Inflammatory macrophage treated with lipopolysaccharide for 4 hours (primary cell): ENCODE measurements at regions not wholly inside any gene's neighbourhood (a gene's known extent, or its start where the extent isn't known, plus 50 kb on each side); places are given as distances from the start of the nearest gene placed in this dataset.
"Not testable (repeated sequence)": the region's sequence is repeated elsewhere in the genome, so short reads cannot be mapped to it uniquely, and the experiment has no call there.

Experiments used
- DNase-seq: peaks from one replicate; pipeline ENCODE4 v3.0.0-alpha.2; 2020

DNA sequence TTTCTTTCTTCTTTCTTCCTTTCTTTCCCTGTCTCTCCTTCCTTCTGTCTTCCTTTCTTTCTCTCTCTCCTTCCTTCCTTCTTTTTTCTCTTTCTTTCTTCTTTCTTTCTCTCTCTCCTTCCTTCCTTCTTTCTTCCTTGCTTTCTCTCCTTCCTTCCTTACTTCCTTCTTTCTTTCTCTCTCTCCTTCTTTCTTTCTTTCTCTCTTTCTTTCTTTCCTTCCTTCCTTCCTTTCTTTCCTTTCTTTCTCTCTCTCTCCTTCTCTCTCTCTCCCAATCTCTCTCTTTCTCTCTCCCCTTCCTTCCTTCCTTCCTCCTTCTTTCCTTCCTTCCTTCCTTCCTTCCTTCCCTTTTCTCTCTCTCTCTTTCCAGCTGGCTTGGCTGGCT, 2806.6 kb downstream of the RPIA start:
- DNase-seq, result not testable (repeated sequence)

DNA sequence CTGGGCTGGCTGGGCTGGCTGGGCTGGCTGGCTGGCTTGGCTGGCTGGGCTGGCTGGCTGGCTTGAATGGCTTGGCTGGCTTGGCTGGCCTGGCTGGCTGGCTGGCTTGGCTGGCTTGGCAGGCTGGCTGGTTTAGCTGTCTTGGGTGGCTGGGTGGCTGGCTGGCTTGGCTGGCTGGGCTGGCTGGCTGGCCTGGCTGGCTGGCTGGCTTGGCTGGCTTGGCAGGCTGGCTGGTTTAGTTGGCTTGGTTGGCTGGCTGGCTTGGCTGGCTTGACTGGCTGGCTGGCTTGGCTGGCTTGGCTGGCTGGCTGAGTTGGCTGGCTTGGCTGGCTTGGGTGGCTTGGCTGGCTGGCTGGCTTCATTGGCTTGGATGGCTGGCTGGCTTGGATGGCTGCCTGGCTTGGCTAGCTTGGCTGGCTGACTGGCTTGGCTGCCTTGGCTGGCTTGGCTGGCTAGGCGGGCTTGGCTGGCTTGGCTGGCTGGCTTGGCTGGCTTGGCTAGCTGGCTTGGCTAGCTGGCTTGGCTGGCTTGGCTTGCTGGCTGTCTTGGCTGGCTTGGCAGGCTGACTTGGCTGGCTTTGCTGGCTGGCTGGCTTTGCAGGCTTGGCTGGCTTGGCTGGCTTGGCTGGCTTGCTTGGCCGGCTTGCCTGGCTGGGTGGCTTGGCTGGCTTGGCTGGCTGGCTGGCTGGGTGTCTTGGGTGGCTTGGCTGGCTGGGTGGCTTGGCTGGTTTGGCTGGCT, 2807.2 kb downstream of the RPIA start:
- DNase-seq, result not testable (repeated sequence)

DNA sequence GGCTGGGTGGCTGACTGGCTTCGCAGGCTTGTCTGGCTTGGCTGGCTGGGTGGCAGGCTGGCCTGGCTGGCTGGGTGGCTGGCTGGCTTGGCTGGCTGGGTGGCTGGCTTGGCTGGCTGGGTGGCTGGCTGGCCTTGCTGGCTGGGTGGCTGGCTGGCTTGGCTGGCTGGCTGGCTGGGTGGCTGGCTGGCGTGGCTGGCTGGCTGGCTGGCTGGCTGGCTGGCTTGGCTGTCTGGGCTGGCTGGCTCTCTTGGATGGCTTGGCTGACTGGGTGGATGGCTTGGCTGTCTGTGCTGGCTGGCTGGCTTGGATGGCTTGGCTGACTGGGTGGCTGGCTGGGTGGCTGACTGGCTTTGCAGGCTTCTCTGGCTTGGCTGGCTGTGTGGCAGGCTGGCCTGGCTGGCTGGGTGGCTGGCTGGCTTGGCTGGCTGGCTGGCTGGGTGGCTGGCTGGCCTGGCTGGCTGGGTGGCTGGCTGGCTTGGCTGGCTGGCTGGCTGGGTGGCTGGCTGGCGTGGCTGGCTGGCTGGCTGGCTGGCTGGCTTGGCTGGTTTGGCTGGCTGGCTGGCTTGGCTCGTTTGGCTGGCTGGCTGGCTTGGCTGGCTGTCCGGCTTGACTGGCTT, 2808.1 kb downstream of the RPIA start:
- DNase-seq, result not testable (repeated sequence)

DNA sequence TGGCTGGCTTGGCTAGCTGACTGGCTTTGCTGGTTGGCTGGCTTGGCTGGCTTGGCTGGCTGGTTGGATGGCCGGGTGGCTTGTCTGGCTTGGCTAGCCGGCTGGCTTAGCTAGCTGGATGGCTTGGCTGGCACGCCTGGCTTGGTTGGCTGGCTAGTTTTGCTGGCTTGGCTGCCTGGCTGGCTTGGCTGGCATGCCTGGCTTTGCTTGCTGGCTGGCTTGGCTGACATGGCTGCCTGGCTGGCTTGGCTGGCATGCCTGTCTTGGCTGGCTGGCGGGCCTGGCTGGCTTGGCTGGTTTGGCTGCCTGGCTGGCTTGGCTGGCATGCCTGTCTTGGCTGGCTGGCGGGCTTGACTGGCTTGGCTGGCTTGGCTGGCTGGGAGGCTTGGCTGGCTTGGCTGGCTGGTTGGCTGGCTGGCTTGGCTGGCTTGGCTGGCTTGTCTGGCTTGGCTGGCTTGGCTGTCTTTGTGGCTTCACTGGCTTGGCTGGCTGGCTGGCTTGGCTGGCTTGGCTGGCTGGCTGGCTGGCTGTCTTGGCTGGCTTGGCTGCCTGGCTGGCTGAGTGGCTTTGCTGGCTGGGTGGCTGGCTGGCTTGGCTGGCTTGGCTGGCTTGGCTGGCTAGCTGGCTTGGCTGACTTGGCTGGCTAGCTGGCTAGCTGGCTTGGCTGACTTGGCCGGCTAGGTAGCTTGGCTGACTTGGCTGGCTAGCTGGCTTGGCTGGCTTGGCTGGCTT, 2808.9 kb downstream of the RPIA start:
- not testable (repeated sequence) for DNase-seq

DNA sequence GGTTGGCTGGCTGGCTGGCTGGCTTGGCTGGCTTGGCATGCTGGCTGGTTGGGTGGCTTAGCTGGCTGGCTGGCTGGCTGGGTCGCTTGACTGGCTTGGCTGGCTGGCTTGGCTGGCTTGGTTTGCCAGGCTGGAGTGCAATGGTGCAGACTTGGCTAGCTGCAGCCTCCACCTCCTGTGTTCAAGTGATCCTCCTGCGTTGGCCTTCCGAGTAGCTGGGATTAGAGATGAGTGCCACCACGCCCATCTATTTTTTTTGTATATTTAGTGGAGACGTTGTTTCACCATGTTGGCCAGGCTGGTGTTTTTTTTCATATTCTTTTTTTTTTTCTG, 2809.5 kb downstream of the RPIA start:
- DNase-seq, result not testable (repeated sequence)

DNA sequence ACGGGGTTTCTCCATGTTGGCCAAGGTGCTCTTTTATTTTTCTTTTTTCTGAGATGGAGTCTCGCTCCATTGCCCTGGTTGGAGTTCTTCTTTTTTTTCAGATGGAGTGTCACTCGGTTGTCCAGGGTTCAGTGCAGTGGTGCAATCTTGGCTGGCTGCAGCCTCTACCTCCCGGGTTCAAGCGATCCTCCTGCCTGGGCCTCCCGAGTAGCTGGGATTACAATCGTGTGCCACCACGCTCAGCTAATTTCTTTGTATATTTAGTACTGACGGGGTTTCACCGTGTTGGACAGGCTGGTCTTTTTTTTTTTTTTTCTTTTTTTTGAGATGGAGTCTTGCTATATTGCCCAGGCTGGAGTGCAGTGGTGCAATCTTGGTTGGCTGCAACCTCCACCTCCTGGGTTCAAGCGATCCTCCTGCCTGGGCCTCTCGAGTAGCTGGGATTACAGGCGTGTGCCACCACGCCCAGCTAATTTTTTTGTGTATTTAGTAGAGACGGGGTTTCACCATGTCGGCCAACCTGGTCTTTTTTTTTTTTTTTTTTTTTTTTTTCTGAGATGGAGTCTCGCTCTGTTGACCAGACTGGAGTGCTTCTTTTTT, 2810.1 kb downstream of the RPIA start:
- not testable (repeated sequence) for DNase-seq

DNA sequence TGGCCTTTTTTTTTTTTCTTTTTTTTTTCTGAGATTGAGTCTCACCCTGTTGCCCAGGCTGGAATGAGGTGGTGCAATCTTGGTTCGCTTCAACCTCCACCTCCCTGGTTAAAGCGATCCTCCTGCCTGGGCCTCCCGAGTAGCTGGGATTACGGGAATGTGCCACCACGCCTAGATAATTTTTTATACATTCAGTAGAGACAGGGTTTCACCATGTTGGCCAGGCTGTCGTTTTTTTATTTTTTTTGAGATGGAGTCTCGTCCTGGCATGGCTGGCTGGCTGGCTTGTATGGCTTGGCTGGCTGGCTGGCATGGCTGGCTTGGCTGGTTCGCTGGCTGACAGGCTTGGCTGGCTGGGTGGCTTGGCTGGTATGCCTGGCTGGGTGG, 2812.1 kb downstream of the RPIA start:
- DNase-seq, result not testable (repeated sequence)

DNA sequence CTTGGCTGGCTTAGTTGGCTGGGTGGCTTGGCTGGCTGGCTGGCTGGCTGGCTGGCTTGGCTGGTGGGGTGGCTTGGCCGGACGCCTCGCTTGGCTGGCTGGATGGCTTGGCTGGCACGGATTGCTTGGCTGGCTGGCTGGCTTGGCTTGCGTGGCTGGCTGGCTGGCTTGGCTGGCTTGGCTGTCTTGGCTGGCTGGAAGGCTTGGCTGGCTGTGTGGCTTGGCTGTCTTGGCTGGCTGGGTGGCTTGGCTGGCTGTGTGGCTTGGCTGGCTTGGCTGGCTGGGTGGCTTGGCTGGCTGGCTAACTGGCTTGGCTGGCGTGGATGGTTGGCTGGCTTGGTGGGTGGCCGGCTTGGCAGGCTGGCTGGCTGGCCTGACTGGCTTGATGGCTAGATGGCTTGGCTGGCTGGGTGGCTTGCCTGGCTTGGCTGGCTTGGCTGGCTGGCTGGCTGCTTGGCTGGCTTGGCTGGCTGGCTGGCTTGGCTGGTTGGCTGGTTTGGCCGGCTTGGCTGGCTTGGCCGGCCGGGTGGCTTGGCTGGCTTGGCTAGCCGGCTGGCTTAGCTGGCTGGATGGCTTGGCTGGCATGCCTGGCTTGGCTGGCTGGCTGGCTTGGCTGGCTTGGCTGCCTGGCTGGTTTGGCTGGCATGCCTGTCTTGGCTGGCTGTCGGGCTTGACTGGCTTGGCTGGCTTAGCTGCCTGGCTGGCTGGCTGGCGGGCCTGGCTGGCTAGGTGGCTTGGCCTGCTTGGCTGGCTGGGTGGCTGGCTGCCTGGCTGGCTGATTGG, 2812.7 kb downstream of the RPIA start:
- not testable (repeated sequence) for DNase-seq

DNA sequence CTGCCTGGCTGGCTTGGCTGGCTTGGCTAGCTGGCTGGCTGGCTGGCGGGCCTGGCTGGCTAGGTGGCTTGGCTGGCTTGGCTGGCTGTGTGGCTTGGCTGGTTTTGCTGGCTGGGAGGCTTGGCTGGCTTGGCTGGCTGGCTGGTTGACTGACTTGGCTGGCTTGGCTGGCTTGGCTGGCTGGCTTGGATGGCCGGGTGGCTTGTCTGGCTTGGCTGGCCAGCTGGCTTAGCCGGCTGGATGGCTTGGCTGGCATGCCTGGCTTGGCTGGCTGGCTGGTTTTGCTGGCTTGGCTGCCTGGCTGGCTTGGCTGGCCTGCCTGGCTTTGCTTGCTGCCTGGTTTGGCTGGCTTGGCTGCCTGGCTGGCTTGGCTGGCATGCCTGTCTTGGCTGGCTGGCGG, 2817.3 kb downstream of the RPIA start:
- not testable (repeated sequence) for DNase-seq

DNA sequence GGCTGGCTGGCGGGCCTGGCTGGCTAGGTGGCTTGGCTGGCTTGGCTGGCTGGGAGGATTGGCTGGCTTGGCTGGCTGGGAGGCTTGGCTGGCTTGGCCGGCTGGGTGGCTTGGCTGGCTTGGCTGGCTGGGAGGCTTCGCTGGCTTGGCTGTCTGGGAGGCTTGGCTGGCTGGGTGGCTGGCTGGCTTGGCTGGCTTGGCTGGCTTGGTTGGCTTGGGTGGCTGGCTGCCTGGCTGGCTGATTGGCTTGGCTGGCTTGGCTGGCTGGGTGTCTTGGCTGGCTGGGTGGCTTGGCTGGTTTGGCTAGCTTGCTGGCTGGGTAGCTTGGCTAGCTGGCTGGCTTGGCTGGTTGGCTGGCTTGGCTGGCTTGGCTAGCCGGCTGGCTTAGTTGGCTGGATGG, 2817.8 kb downstream of the RPIA start:
- not testable (repeated sequence) for DNase-seq

DNA sequence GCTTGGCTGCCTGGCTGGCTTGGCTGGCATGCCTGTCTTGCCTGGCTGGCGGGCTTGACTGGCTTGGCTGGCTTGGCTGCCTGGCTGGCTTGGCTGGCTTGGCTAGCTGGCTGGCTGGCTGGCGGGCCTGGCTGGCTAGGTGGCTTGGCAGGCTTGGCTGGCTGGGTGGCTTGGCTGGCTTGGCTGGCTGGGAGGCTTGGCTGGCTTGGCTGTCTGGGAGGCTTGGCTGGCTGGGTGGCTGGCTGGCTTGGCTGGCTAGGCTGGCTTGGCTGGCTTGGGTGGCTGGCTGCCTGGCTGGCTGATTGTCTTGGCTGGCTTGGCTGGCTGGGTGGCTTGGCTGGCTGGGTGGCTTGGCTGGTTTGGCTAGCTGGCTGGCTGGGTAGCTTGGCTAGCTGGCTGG, 2819.7 kb downstream of the RPIA start:
- DNase-seq, result not testable (repeated sequence)

DNA sequence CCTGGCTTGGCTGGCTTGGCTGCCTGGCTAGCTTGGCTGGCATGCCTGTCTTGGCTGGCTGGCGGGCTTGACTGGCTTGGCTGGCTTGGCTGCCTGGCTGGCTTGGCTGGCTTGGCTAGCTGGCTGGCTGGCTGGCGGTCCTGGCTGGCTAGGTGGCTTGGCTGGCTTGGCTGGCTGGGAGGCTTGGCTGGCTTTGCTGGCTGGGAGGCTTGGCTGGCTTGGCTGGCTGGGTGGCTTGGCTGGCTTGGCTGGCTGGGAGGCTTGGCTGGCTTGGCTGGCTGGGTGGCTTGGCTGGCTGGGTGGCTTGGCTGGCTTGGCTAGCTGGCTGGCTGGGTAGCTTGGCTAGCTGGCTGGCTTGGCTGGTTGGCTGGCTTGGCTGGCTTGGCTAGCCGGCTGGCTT, 2824.5 kb downstream of the RPIA start:
- not testable (repeated sequence) for DNase-seq

DNA sequence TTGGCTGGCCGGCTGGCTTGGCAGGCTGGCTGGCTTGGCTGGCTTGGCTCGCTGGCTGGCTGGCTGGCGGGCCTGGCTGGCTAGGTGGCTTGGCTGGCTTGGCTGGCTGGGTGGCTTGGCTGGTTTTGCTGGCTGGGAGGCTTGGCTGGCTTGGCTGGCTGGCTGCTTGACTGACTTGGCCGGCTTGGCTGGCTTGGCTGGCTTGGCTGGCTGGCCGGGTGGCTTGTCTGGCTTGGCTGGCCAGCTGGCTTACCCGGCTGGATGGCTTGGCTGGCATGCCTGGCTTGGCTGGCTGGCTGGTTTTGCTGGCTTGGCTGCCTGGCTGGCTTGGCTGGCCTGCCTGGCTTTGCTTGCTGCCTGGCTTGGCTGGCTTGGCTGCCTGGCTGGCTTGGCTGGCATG, 2825.2 kb downstream of the RPIA start:
- not testable (repeated sequence) for DNase-seq

DNA sequence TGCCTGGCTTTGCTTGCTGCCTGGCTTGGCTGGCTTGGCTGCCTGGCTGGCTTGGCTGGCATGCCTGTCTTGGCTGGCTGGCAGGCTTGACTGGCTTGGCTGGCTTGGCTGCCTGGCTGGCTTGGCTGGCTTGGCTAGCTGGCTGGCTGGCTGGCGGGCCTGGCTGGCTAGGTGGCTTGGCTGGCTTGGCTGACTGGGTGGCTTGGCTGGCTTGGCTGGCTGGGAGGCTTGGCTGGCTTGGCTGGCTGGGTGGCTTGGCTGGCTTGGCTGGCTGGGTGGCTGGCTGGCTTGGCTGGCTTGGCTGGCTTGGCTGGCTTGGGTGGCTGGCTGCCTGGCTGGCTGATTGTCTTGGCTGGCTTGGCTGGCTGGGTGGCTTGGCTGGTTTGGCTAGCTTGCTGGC, 2826.4 kb downstream of the RPIA start:
- DNase-seq, result not testable (repeated sequence)

DNA sequence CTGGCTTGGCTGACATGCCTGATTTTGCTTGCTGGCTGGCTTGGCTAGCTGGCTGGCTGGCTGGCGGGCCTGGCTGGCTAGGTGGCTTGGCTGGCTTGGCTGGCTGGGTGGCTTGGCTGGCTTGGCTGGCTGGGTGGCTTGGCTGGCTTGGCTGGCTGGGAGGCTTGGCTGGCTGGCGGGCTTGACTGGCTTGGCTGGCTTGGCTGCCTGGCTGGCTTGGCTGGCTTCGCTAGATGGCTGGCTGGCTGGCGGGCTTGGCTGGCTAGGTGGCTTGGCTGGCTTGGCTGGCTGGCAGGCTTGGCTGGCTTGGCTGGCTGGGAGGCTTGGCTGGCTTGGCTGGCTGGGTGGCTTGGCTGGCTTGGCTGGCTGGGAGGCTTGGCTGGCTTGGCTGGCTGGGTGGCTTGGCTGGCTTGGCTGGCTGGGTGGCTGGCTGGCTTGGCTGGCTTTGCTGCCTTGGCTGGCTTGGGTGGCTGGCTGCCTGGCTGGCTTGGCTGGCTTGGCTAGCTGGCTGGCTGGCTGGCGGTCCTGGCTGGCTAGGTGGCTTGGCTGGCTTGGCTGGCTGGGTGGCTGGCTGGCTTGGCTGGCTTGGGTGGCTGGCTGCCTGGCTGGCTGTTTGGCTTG, 2827.0 kb downstream of the RPIA start:
- DNase-seq, result not testable (repeated sequence)

DNA sequence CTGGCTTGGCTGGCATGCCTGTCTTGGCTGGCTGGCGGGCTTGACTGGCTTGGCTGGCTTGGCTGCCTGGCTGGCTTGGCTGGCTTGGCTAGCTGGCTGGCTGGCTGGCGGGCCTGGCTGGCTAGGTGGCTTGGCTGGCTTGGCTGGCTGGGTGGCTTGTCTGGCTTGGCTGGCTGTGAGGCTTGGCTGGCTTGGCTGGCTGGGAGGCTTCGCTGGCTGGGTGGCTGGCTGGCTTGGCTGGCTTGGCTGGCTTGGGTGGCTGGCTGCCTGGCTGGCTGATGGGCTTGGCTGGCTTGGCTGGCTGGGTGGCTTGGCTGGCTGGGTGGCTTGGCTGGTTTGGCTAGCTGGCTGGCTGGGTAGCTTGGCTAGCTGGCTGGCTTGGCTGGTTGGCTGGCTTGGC, 2827.9 kb downstream of the RPIA start:
- DNase-seq, result not testable (repeated sequence)

DNA sequence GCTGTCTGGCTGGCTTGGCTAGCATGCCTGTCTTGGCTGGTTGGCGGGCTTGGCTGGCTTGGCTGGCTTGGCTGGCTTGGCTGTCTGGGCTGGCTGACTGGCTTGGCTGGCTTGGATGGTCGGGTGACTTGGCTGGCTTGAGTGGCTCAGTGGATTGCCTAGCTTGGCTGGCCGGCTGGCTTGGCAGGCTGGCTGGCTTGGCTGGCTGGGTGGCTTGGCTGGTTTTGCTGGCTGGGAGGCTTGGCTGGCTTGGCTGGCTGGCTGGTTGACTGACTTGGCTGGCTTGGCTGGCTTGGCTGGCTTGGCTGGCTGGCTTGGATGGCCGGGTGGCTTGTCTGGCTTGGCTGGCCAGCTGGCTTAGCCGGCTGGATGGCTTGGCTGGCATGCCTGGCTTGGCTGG, 2828.4 kb downstream of the RPIA start:
- DNase-seq, result not testable (repeated sequence)

DNA sequence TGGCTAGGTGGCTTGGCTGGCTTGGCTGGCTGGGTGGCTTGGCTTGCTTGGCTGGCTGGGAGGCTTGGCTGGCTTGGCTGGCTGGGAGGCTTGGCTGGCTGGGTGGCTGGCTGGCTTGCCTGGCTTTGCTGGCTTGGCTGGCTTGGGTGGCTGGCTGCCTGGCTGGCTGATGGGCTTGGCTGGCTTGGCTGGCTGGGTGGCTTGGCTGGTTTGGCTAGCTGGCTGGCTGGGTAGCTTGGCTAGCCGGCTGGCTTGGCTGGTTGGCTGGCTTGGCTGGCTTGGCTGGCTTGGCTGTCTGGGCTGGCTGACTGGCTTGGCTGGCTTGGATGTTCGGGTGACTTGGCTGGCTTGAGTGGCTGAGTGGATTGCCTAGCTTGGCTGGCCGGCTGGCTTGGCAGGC, 2829.1 kb downstream of the RPIA start:
- DNase-seq, result not testable (repeated sequence)

DNA sequence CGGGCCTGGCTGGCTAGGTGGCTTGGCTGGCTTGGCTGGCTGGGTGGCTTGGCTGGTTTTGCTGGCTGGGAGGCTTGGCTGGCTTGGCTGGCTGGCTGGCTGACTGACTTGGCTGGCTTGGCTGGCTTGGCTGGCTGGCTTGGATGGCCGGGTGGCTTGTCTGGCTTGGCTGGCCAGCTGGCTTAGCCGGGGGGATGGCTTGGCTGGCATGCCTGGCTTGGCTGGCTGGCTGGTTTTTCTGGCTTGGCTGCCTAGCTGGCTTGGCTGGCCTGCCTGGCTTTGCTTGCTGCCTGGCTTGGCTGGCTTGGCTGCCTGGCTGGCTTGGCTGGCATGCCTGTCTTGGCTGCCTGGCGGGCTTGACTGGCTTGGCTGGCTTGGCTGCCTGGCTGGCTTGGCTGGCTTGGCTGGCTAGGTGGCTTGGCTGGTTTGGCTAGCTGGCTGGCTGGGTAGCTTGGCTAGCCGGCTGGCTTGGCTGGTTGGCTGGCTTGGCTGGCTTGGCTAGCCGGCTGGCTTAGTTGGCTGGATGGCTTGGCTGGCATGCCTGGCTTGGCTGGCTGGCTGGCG, 2829.6 kb downstream of the RPIA start:
- DNase-seq, result not testable (repeated sequence)

DNA sequence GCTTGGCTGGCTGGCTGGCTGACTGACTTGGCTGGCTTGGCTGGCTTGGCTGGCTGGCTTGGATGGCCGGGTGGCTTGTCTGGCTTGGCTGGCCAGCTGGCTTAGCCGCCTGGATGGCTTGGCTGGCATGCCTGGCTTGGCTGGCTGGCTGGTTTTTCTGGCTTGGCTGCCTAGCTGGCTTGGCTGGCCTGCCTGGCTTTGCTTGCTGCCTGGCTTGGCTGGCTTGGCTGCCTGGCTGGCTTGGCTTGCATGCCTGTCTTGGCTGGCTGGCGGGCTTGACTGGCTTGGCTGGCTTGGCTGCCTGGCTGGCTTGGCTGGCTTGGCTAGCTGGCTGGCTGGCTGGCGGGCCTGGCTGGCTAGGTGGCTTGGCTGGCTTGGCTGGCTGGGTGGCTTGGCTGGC, 2830.5 kb downstream of the RPIA start:
- not testable (repeated sequence) for DNase-seq

DNA sequence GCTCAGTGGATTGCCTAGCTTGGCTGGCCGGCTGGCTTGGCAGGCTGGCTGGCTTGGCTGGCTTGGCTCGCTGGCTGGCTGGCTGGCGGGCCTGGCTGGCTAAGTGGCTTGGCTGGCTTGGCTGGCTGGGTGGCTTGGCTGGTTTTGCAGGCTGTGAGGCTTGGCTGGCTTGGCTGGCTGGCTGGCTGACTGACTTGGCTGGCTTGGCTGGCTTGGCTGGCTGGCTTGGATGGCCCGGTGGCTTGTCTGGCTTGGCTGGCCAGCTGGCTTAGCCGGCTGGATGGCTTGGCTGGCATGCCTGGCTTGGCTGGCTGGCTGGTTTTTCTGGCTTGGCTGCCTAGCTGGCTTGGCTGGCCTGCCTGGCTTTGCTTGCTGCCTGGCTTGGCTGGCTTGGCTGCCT, 2831.4 kb downstream of the RPIA start:
- DNase-seq, result not testable (repeated sequence)

DNA sequence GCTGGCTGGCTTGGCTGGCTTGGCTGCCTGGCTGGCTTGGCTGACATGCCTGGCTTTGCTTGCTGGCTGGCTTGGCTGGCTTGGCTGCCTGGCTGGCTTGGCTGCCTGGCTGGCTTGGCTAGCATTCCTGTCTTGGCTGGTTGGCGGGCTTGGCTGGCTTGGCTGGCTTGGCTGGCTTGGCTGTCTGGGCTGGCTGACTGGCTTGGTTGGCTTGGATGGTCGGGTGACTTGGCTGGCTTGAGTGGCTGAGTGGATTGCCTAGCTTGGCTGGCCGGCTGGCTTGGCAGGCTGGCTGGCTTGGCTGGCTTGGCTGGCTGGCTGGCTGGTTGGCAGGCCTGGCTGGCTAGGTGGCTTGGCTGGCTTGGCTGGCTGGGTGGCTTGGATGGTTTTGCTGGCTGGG, 2832.3 kb downstream of the RPIA start:
- DNase-seq, result not testable (repeated sequence)
